ENCODE measurements at regions not wholly inside any gene's neighbourhood (a gene's known extent, or its start where the extent isn't known, plus 50 kb on each side); places are given as distances from the start of the nearest gene placed in this dataset.

DNA sequence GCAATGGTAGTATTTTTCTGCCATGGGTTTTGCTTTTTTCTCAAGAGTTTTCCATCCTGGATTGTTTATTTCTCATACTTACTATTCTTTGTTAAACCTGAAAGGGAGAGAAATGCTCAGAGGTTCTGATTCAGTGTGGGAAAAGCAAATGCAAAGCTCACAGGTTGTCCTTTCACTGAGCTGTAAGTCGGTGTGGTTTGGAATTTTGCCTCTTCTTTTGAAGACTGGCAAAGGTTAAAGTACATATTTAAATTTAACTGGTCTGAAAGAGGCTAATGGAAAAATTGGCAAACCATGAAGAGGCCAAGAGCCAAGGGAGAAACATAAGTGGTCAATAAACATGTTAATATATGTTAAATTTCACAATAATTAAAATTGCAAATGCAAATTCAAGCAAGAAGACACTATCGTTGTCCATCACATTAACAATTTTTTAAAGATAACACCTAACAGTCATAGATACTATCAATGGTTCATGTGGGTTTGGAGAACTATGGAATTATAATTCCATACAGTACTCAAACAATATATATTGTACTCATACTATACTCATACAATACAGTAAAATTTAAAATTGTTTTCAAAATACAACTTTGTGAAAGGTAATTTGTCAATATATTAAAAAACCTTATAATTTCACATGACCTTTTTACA is 246.8 kb upstream of the STT3B start:
- H3K27ac ChIP-seq (ENCODE audit: insufficient read depth, low read depth, low read length), result no peak overlapping the region
- DNase-seq (ENCODE audit: low read depth, low spot score), result no peak
- no peaks in the 10 kb centered on the region for H3K27me3 ChIP-seq (ENCODE audit: control insufficient read depth in 2 of 2, insufficient read depth in 2 of 2, low read length in 2 of 2)
- no peak overlapping the region for H3K4me2 ChIP-seq (ENCODE audit: insufficient read depth, low read length)
- intact Hi-C loops (cut with micrococcal nuclease) (no loop called here), dilution Hi-C loops (cut with MboI; ENCODE audit: extremely low pct_ligation_motif_present, low sequenced_read_pairs) (no loop called here)
- no peak overlapping the region for H3K9ac ChIP-seq (replicated peaks; ENCODE audit: extremely low read depth, insufficient read depth, low read length)
- H3K4me3 ChIP-seq (replicated peaks in 1 of 3; ENCODE audit: insufficient read depth in 1 of 3, low read depth in 1 of 3, low read length in 3 of 3), result no peak overlapping the region
- no peaks in the 10 kb centered on the region for H3K9me1 ChIP-seq (replicated peaks; ENCODE audit: control insufficient read depth, extremely low read depth, insufficient read depth, low read length)
- peaks cover 13% of the 10 kb centered on the region for H3K4me1 ChIP-seq (ENCODE audit: control insufficient read depth, extremely low read depth, insufficient read depth, low read length)
- no peak overlapping the region for H2AFZ ChIP-seq (ENCODE audit: low read depth, low read length)
- no peaks in the 10 kb centered on the region for H4K20me1 ChIP-seq (replicated peaks; ENCODE audit: control insufficient read depth, extremely low read depth, insufficient read depth, low read length)
- H3K36me3 ChIP-seq (ENCODE audit: control insufficient read depth in 2 of 2, extremely low read depth in 1 of 2, insufficient read depth in 2 of 2, low read length in 2 of 2), result no peaks in the 10 kb centered on the region
- no peaks in the 10 kb centered on the region for H3K9me3 ChIP-seq (replicated peaks; ENCODE audit: control insufficient read depth, insufficient read depth, low read length)
- TF ChIP-seq GATA2 (IDR thresholded peaks at IDR 0.05; ENCODE audit: insufficient read depth, insufficient read length, low read depth, low read length), result no peak
- no peak for TF ChIP-seq POLR2AphosphoS5 (IDR thresholded peaks at IDR 0.05; ENCODE audit: insufficient read depth, low read depth, low read length)
- TF ChIP-seq MYC (IDR thresholded peaks at IDR 0.05; ENCODE audit: low read depth, low read length), result no peak
- no peak for TF ChIP-seq FOS (IDR thresholded peaks at IDR 0.05; ENCODE audit: borderline replicate concordance, insufficient read depth, low read length)
- no peak for TF ChIP-seq JUN (IDR thresholded peaks at IDR 0.05; ENCODE audit: borderline replicate concordance, insufficient read depth, insufficient read length, low read depth)
- TF ChIP-seq, protein P1, sequence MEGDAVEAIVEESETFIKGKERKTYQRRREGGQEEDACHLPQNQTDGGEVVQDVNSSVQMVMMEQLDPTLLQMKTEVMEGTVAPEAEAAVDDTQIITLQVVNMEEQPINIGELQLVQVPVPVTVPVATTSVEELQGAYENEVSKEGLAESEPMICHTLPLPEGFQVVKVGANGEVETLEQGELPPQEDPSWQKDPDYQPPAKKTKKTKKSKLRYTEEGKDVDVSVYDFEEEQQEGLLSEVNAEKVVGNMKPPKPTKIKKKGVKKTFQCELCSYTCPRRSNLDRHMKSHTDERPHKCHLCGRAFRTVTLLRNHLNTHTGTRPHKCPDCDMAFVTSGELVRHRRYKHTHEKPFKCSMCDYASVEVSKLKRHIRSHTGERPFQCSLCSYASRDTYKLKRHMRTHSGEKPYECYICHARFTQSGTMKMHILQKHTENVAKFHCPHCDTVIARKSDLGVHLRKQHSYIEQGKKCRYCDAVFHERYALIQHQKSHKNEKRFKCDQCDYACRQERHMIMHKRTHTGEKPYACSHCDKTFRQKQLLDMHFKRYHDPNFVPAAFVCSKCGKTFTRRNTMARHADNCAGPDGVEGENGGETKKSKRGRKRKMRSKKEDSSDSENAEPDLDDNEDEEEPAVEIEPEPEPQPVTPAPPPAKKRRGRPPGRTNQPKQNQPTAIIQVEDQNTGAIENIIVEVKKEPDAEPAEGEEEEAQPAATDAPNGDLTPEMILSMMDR (IDR thresholded peaks at IDR 0.05; ENCODE audit: extremely low read depth in 1 of 2, insufficient read depth in 1 of 2, low read depth in 1 of 2, low read length in 2 of 2), result no peak
- TF ChIP-seq, protein P2, sequence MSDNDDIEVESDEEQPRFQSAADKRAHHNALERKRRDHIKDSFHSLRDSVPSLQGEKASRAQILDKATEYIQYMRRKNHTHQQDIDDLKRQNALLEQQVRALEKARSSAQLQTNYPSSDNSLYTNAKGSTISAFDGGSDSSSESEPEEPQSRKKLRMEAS (IDR thresholded peaks at IDR 0.05; ENCODE audit: insufficient read depth, insufficient read length), result no peak
- no peak for TF ChIP-seq EZH2 (IDR thresholded peaks at IDR 0.05; ENCODE audit: borderline replicate concordance, low read depth, low read length, severe bottlenecking)
- TF ChIP-seq POLR2A (IDR thresholded peaks at IDR 0.05; ENCODE audit: low read depth, low read length), result no peak
- H3K79me2 ChIP-seq (ENCODE audit: control insufficient read depth, insufficient read depth, low read length), result no peaks in the 10 kb centered on the region
- no TSS peak for BruUV-seq (replicated peaks)
- FAIRE-seq, result no peak
- ChIA-PET CTCF (no interaction called here), POLR2A (no interaction called here)

All from endothelial cell of umbilical vein (primary cell).